A549 (cell line): ENCODE measurements at regions not wholly inside any gene's neighbourhood (a gene's known extent, or its start where the extent isn't known, plus 50 kb on each side); places are given as distances from the start of the nearest gene placed in this dataset.

ENCODE experiments used
- ATAC-seq, 2 experiments: fragments of 200-7000 bp in 1 of 2; fragments of >200 bp in 1 of 2; cut with Nextera tagmentation in 1 of 2; cut with Tn5 transposase in 1 of 2; 3 replicates each; pipeline versions ENCODE4 v1.8.0 to v1.9.1; 2018 to 2020; ENCODE audit warnings: mild to moderate bottlenecking in 1 of 2, moderate library complexity in 1 of 2
- CTCF ChIA-PET: fragments of 300-600 bp; sonication (Branson Sonifier 250); formaldehyde crosslinking; extraction: SDS; loops from one replicate; lab custom pipeline; 2021; ENCODE audit warnings: antibody characterized with exemption, inconsistent platforms; lab: Yijun Ruan, JAX
- POLR2A ChIA-PET: fragments of 350-600 bp; formaldehyde crosslinking; extraction: SDS; loops from one replicate; lab custom pipeline; 2021; ENCODE audit warnings: antibody characterized with exemption, inconsistent platforms; lab: Yijun Ruan, JAX
- DNase-seq, 2 experiments: peaks; one replicate each; pipeline versions ENCODE4 v3.0.0 to v3.0.0-alpha.2; 2011 to 2016; ENCODE audit warnings: low read depth in 1 of 2, low spot score in 1 of 2
- FAIRE-seq: peaks from 2 replicates; lab custom pipeline; 2011; peaks lifted over from hg19 to GRCh38; lab: Jason Lieb, UNC
- H3K27ac ChIP-seq, 2 experiments: fragments of >200 bp; sonication (Bioruptor Twin); formaldehyde crosslinking; 3 replicates each; pipeline ENCODE4 v1.5.1; 2016 to 2017
- H3K4me1 ChIP-seq: fragments of >200 bp; sonication (Bioruptor Twin); formaldehyde crosslinking; 3 replicates; pipeline ENCODE4 v1.6.1; 2016
- H3K4me2 ChIP-seq: fragments of >200 bp; sonication (Bioruptor Twin); formaldehyde crosslinking; 3 replicates; pipeline ENCODE4 v1.6.1; 2016
- H3K4me3 ChIP-seq: fragments of >200 bp; sonication (Bioruptor Twin); formaldehyde crosslinking; 3 replicates; pipeline ENCODE4 v1.5.1; 2016
- H3K9me3 ChIP-seq: fragments of >200 bp; sonication (Bioruptor Twin); formaldehyde crosslinking; 3 replicates; pipeline ENCODE4 v1.6.1; 2016
- HEYL ChIP-seq: fragments of 250-450 bp; sonication (Bioruptor Pico); IDR thresholded peaks from 2 replicates; pipeline ENCODE4 v1.8.0; 2021; ENCODE audit warnings: mild to moderate bottlenecking, moderate library complexity
- MYC ChIP-seq: IDR thresholded peaks from 2 replicates; pipeline ENCODE4 v1.6.1; 2012; ENCODE audit warnings: mild to moderate bottlenecking, inconsistent platforms, low read length, improper control_type of control experiment, borderline replicate concordance
- RARB ChIP-seq: fragments of 250-450 bp; sonication (Bioruptor Pico); IDR thresholded peaks from 2 replicates; pipeline ENCODE4 v1.8.0; 2021; ENCODE audit warnings: mild to moderate bottlenecking, moderate library complexity
- RCOR1 ChIP-seq: fragments of 150-350 bp; IDR thresholded peaks from 2 replicates; pipeline ENCODE4 v1.6.1; 2014; ENCODE audit warnings: antibody characterized with exemption, low read length, low read depth
- WGBS: methylation state at CpG from one replicate; pipeline ENCODE4 v1.1.6; 2017; ENCODE audit errors: missing lambda C conversion rate; 5-methylcytosine and 5-hydroxymethylcytosine counted together
- TF ChIP-seq, protein P1 (sequence below): fragments of >200 bp; sonication (Bioruptor Twin); formaldehyde crosslinking; IDR thresholded peaks from 3 replicates; pipeline ENCODE4 v1.6.1; 2016
- TF ChIP-seq, protein P2 (sequence below): fragments of 250-450 bp; sonication (Bioruptor Pico); IDR thresholded peaks from 2 replicates; pipeline ENCODE4 v1.5.0; 2021; ENCODE audit warnings: mild to moderate bottlenecking, moderate library complexity, borderline replicate concordance
- TF ChIP-seq, protein P3 (sequence below): fragments of 200-600 bp; sonication (generic); IDR thresholded peaks from 2 replicates; pipeline ENCODE4 v1.6.1; 2016; ENCODE audit warnings: antibody characterized with exemption, mild to moderate bottlenecking, moderate library complexity
- TF ChIP-seq, protein P4 (sequence below): fragments of >200 bp; sonication (Bioruptor Twin); formaldehyde crosslinking; IDR thresholded peaks from 3 replicates; pipeline ENCODE4 v1.5.1; 2016

DNA sequence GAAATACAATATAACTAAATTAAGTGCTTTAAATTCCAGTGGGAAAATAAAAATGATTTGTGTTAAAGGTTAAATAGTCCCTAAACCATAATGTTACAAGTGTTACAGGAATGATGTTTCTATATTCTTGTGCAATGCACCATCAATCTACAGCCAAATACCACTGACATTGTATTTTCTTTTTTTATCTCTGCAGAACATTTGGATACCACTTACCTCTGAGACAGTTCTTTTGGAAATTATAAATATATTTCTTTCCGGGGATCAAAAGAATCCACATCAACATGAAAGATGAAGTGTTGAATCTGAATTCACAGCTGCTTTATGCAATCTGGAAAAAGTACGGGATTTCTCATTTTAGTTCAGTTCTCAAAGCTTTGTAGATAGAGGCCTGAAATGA is 518.3 kb upstream of the AGA start:
- TF ChIP-seq, protein P1, sequence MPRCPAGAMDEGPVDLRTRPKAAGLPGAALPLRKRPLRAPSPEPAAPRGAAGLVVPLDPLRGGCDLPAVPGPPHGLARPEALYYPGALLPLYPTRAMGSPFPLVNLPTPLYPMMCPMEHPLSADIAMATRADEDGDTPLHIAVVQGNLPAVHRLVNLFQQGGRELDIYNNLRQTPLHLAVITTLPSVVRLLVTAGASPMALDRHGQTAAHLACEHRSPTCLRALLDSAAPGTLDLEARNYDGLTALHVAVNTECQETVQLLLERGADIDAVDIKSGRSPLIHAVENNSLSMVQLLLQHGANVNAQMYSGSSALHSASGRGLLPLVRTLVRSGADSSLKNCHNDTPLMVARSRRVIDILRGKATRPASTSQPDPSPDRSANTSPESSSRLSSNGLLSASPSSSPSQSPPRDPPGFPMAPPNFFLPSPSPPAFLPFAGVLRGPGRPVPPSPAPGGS, result no peak
- TF ChIP-seq, protein P2, sequence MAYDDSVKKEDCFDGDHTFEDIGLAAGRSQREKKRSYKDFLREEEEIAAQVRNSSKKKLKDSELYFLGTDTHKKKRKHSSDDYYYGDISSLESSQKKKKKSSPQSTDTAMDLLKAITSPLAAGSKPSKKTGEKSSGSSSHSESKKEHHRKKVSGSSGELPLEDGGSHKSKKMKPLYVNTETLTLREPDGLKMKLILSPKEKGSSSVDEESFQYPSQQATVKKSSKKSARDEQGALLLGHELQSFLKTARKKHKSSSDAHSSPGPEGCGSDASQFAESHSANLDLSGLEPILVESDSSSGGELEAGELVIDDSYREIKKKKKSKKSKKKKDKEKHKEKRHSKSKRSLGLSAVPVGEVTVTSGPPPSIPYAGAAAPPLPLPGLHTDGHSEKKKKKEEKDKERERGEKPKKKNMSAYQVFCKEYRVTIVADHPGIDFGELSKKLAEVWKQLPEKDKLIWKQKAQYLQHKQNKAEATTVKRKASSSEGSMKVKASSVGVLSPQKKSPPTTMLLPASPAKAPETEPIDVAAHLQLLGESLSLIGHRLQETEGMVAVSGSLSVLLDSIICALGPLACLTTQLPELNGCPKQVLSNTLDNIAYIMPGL (CRISPR knock-in tag), result no peak
- TF ChIP-seq RARB, result no peak
- TF ChIP-seq RCOR1, result no peak
- no peak for TF ChIP-seq HEYL (CRISPR knock-in tag)
- TF ChIP-seq, protein P3, sequence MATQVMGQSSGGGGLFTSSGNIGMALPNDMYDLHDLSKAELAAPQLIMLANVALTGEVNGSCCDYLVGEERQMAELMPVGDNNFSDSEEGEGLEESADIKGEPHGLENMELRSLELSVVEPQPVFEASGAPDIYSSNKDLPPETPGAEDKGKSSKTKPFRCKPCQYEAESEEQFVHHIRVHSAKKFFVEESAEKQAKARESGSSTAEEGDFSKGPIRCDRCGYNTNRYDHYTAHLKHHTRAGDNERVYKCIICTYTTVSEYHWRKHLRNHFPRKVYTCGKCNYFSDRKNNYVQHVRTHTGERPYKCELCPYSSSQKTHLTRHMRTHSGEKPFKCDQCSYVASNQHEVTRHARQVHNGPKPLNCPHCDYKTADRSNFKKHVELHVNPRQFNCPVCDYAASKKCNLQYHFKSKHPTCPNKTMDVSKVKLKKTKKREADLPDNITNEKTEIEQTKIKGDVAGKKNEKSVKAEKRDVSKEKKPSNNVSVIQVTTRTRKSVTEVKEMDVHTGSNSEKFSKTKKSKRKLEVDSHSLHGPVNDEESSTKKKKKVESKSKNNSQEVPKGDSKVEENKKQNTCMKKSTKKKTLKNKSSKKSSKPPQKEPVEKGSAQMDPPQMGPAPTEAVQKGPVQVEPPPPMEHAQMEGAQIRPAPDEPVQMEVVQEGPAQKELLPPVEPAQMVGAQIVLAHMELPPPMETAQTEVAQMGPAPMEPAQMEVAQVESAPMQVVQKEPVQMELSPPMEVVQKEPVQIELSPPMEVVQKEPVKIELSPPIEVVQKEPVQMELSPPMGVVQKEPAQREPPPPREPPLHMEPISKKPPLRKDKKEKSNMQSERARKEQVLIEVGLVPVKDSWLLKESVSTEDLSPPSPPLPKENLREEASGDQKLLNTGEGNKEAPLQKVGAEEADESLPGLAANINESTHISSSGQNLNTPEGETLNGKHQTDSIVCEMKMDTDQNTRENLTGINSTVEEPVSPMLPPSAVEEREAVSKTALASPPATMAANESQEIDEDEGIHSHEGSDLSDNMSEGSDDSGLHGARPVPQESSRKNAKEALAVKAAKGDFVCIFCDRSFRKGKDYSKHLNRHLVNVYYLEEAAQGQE, result no peak
- TF ChIP-seq, protein P4, sequence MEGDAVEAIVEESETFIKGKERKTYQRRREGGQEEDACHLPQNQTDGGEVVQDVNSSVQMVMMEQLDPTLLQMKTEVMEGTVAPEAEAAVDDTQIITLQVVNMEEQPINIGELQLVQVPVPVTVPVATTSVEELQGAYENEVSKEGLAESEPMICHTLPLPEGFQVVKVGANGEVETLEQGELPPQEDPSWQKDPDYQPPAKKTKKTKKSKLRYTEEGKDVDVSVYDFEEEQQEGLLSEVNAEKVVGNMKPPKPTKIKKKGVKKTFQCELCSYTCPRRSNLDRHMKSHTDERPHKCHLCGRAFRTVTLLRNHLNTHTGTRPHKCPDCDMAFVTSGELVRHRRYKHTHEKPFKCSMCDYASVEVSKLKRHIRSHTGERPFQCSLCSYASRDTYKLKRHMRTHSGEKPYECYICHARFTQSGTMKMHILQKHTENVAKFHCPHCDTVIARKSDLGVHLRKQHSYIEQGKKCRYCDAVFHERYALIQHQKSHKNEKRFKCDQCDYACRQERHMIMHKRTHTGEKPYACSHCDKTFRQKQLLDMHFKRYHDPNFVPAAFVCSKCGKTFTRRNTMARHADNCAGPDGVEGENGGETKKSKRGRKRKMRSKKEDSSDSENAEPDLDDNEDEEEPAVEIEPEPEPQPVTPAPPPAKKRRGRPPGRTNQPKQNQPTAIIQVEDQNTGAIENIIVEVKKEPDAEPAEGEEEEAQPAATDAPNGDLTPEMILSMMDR, result no peak
- FAIRE-seq, result no peak

DNA sequence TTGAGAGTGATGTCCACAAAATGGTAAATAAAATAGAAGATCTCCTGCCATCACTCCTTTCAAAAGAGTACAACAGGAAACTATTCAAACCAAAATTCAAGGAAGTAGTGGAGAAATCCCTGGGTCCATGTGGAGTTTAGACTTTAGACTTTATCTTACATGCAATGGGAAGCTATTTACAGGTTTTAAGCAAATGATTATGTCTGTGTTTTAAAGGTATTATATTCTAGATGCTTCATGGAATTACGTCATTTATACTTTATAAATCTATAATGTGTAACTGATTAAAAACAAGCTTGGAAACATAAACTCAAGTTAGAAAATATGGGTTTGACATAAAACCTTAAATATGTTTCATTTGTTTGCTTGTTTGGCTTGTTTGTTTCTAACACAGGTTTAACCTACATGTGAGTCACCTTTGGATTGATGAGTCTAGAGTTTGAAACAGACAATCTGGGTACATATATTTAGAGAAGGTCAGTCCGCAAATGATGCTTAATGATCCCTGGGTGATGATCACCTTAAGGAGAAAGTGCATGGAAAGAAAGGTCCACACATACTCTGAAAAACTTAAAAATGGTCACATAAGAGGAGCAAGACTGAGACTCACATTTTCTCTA is 519.6 kb upstream of the AGA start:
- no peaks in the 10 kb centered on the region for H3K4me1 ChIP-seq
- ChIA-PET POLR2A (no interaction called here), CTCF (no interaction called here)
- WGBS, result 79% methylated on average over 2 of the region's 2 CpGs
- H3K9me3 ChIP-seq, result no peaks in the 10 kb centered on the region
- H3K4me2 ChIP-seq, result no peak overlapping the region
- no peak overlapping the region for H3K27ac ChIP-seq
- TF ChIP-seq, protein P2 (CRISPR knock-in tag), result no peak
- TF ChIP-seq MYC (no peak), RARB (no peak)
- TF ChIP-seq, protein P4, result no peak
- ATAC-seq, result no peak
- DNase-seq, result no peak
- no peak for FAIRE-seq
- no peak overlapping the region for H3K4me3 ChIP-seq

More for the DNA sequence above, 518.3 kb upstream of the AGA start:
- ChIA-PET CTCF (no interaction called here), POLR2A (no interaction called here)
- no peaks in the 10 kb centered on the region for H3K9me3 ChIP-seq
- no peak for ATAC-seq
- DNase-seq, result no peak
- no peak overlapping the region for H3K27ac ChIP-seq
- H3K4me3 ChIP-seq, result no peak overlapping the region
- H3K4me1 ChIP-seq, result no peaks in the 10 kb centered on the region
- WGBS, result 62% methylated on average over 2 of the region's 2 CpGs
- no peak overlapping the region for H3K4me2 ChIP-seq
